HEK293 (cell line): ENCODE measurements at regions not wholly inside any gene's neighbourhood (a gene's known extent, or its start where the extent isn't known, plus 50 kb on each side); places are given as distances from the start of the nearest gene placed in this dataset.

ENCODE experiments used
- CTCF ChIA-PET: fragments of 350-600 bp; formaldehyde crosslinking; extraction: SDS; loops from one replicate; lab custom pipeline; 2021; ENCODE audit warnings: antibody characterized with exemption; lab: Yijun Ruan, JAX
- POLR2A ChIA-PET: fragments of 300-600 bp; formaldehyde crosslinking; extraction: SDS; loops from one replicate; lab custom pipeline; 2020; ENCODE audit warnings: antibody characterized with exemption, inconsistent platforms; lab: Yijun Ruan, JAX
- H3K27ac ChIP-seq: fragments of 200-500 bp; sonication (Bioruptor generic); 2 replicates; pipeline ENCODE4 v1.5.1; 2014; ENCODE audit warnings: low read depth, low read length, control low read depth, inconsistent platforms; ENCODE audit errors: extremely low read depth
- H3K36me3 ChIP-seq, 2 experiments: fragments of 200-500 bp in 1 of 2; sonication (Bioruptor generic) in 1 of 2; 1 replicate in 1 of 2; 2 replicates in 1 of 2; pipeline ENCODE4 v1.5.1; 2014 to 2017; ENCODE audit warnings: inconsistent platforms in 2 of 2, low read length in 2 of 2; ENCODE audit not compliant: control insufficient read depth in 2 of 2, insufficient read depth in 1 of 2
- H3K4me1 ChIP-seq: fragments of 200-500 bp; sonication (Bioruptor generic); 2 replicates; pipeline ENCODE4 v1.5.1; 2014; ENCODE audit warnings: mild to moderate bottlenecking, low read length, inconsistent platforms; ENCODE audit not compliant: control insufficient read depth, insufficient read depth
- H3K4me3 ChIP-seq: 2 replicates; pipeline ENCODE4 v1.5.1; 2011; ENCODE audit warnings: low read depth, mild to moderate bottlenecking, control low read depth, low read length, moderate library complexity
- H3K9me3 ChIP-seq: fragments of 200-500 bp; sonication (Bioruptor generic); 2 replicates; pipeline ENCODE4 v1.5.1; 2014; ENCODE audit warnings: low read depth, low read length, inconsistent platforms; ENCODE audit not compliant: control insufficient read depth, insufficient read depth
- ATF2 ChIP-seq: fragments of 450-650 bp; formaldehyde crosslinking; IDR thresholded peaks from 2 replicates; pipeline ENCODE4 v1.5.1; 2016; ENCODE audit warnings: missing biosample characterization, missing genetic modification characterization, low read depth
- GLI4 ChIP-seq: fragments of 450-650 bp; formaldehyde crosslinking; IDR thresholded peaks from 2 replicates; pipeline ENCODE4 v1.5.1; 2016; ENCODE audit warnings: missing biosample characterization, missing genetic modification characterization
- GLIS2 ChIP-seq: fragments of 450-650 bp; formaldehyde crosslinking; IDR thresholded peaks from 2 replicates; pipeline ENCODE4 v1.5.1; 2016; ENCODE audit warnings: missing biosample characterization, missing genetic modification characterization
- KLF17 ChIP-seq: fragments of 450-650 bp; formaldehyde crosslinking; IDR thresholded peaks from 2 replicates; pipeline ENCODE4 v1.5.1; 2016; ENCODE audit warnings: missing biosample characterization, missing genetic modification characterization
- PRDM4 ChIP-seq: fragments of 450-650 bp; formaldehyde crosslinking; IDR thresholded peaks from 2 replicates; pipeline ENCODE4 v1.5.1; 2017; ENCODE audit warnings: missing biosample characterization, missing genetic modification characterization
- ZBTB7A ChIP-seq: fragments of 450-650 bp; formaldehyde crosslinking; IDR thresholded peaks from 2 replicates; pipeline ENCODE4 v1.5.1; 2016; ENCODE audit warnings: low read depth, missing biosample characterization, missing genetic modification characterization
- ZFP41 ChIP-seq: fragments of 450-650 bp; formaldehyde crosslinking; IDR thresholded peaks from 2 replicates; pipeline ENCODE4 v1.5.1; 2016; ENCODE audit warnings: missing biosample characterization, missing genetic modification characterization, borderline replicate concordance
- ZNF114 ChIP-seq: fragments of 450-650 bp; formaldehyde crosslinking; IDR thresholded peaks from 2 replicates; pipeline ENCODE4 v1.5.0; 2017; ENCODE audit warnings: missing biosample characterization, missing genetic modification characterization
- ZNF155 ChIP-seq: fragments of 450-650 bp; formaldehyde crosslinking; IDR thresholded peaks from 2 replicates; pipeline ENCODE4 v1.5.1; 2016; ENCODE audit warnings: missing biosample characterization, missing genetic modification characterization
- ZNF184 ChIP-seq: fragments of 450-650 bp; IDR thresholded peaks from 2 replicates; pipeline ENCODE4 v1.5.1; 2018; ENCODE audit warnings: missing biosample characterization, mild to moderate bottlenecking, missing genetic modification characterization
- ZNF239 ChIP-seq: fragments of 450-650 bp; formaldehyde crosslinking; IDR thresholded peaks from 2 replicates; pipeline ENCODE4 v1.5.1; 2016; ENCODE audit warnings: missing biosample characterization, missing genetic modification characterization
- ZNF280D ChIP-seq: fragments of 450-650 bp; formaldehyde crosslinking; IDR thresholded peaks from 2 replicates; pipeline ENCODE4 v1.5.1; 2016; ENCODE audit warnings: missing biosample characterization, missing genetic modification characterization
- ZNF366 ChIP-seq: fragments of 450-650 bp; formaldehyde crosslinking; conservative IDR thresholded peaks from 2 replicates; pipeline ENCODE4 v1.5.1; 2016; ENCODE audit warnings: missing biosample characterization, missing genetic modification characterization
- ZNF555 ChIP-seq: fragments of 450-650 bp; formaldehyde crosslinking; conservative IDR thresholded peaks from 2 replicates; pipeline ENCODE4 v1.5.1; 2017; ENCODE audit warnings: missing biosample characterization, mild to moderate bottlenecking, missing genetic modification characterization, inconsistent platforms
- ZNF629 ChIP-seq: fragments of 450-650 bp; formaldehyde crosslinking; IDR thresholded peaks from 2 replicates; pipeline ENCODE4 v1.5.1; 2017; ENCODE audit warnings: missing biosample characterization, missing genetic modification characterization
- ZNF785 ChIP-seq: fragments of 450-650 bp; formaldehyde crosslinking; IDR thresholded peaks from 2 replicates; pipeline ENCODE4 v1.5.1; 2016; ENCODE audit warnings: missing biosample characterization, missing genetic modification characterization
- ZSCAN23 ChIP-seq: fragments of 450-650 bp; formaldehyde crosslinking; IDR thresholded peaks from 2 replicates; pipeline ENCODE4 v1.5.1; 2016; ENCODE audit warnings: missing biosample characterization, missing genetic modification characterization

- Histone ChIP-seq H3K4me3 (no peak overlapping the region), H3K36me3 (no peaks in the 10 kb centered on the region)
- CTCF ChIA-PET: no interaction called here
These were observed 2394.2 kb upstream of the AGA start for GRCh38 chr4:179836179-179837075.

GRCh38 chr4:179843370-179843769 lies 2399.8 kb upstream of the TENM3 start:
- H3K36me3 ChIP-seq: no peaks in the 10 kb centered on the region
- TF ChIP-seq ZNF555 (tag by site-specific recombination) (no peak), ZNF184 (tag by site-specific recombination) (no peak), ZSCAN23 (tag by site-specific recombination) (no peak), PRDM4 (tag by site-specific recombination) (no peak), KLF17 (no peak), ZNF114 (tag by site-specific recombination) (no peak), GLIS2 (tag by site-specific recombination) (no peak), ZNF280D (tag by site-specific recombination) (no peak), ZBTB7A (no peak), GLI4 (tag by site-specific recombination) (no peak), ZFP41 (no peak)
- no peak overlapping the region for H3K27ac ChIP-seq
- CTCF ChIA-PET: interaction anchor here (0.5 kb wide), 1 partner anchor 24 kb away, joined by 3 read pairs; no protein-coding TSS in a partner anchor
- POLR2A ChIA-PET: no interaction called here
- no peaks in the 10 kb centered on the region for H3K4me1 ChIP-seq
- no peaks in the 10 kb centered on the region for H3K9me3 ChIP-seq
- H3K4me3 ChIP-seq: no peak overlapping the region

More at GRCh38 chr4:179836179-179837075, 2394.2 kb upstream of the AGA start:
- no peak overlapping the region for H3K27ac ChIP-seq
- H3K4me1 ChIP-seq: no peaks in the 10 kb centered on the region
- no peaks in the 10 kb centered on the region for H3K9me3 ChIP-seq
- no peak for TF ChIP-seq ZNF366 (tag by site-specific recombination)
- TF ChIP-seq, all 188 proteins: peak for 0
- POLR2A ChIA-PET: no interaction called here

GRCh38 chr4:179855469-179855868 lies 2387.7 kb upstream of the TENM3 start:
- Histone ChIP-seq H3K4me3 (no peak overlapping the region), H3K27ac (no peak overlapping the region), H3K4me1 (no peaks in the 10 kb centered on the region), H3K9me3 (no peaks in the 10 kb centered on the region), H3K36me3 (no peaks in the 10 kb centered on the region)
- POLR2A ChIA-PET: no interaction called here
- TF ChIP-seq ATF2 (tag by site-specific recombination): peak; percentile 76
- 0 out of 2 replicates have a peak, but pooled peaks have one; percentile 16 for TF ChIP-seq ZNF629 (tag by site-specific recombination)
- TF ChIP-seq ZNF239 (tag by site-specific recombination): no peak
- TF ChIP-seq ZNF155 (tag by site-specific recombination): no peak
- TF ChIP-seq ZNF785: no peak
- CTCF ChIA-PET: interaction anchor here (0.7 kb wide), 1 partner anchor 15 kb away, joined by 5 read pairs; no protein-coding TSS in a partner anchor
